Erythroblast (primary cell): ENCODE measurements at regions not wholly inside any gene's neighbourhood (a gene's known extent, or its start where the extent isn't known, plus 50 kb on each side); places are given as distances from the start of the nearest gene placed in this dataset.

Experiments
- GATA1 ChIP-seq: IDR thresholded peaks from 2 replicates; pipeline ENCODE4 v1.6.1; 2011; ENCODE audit warnings: low read depth, mild to moderate bottlenecking, control low read depth, low read length, moderate library complexity
- POLR2A ChIP-seq: IDR thresholded peaks from 2 replicates; pipeline ENCODE4 v1.6.1; 2011; ENCODE audit warnings: mild to moderate bottlenecking, low read length

DNA sequence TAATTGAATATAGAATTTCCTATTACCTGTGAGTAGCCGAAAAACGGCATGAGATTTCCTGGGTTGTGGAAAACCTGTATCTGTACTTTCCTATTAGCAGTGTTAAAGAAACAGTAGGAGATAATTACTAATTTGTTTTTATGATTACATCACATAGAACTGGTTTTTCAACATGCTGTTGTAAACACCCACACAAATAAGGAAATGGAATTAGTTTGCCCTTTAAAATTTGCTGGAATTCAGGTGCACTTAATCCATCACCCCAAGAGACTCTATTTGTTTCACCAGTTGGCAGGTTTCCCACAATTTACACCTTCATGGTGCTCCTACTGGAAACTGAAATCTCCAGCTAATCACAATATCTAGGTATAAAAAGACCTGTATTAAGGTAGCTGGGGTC, 274.1 kb upstream of the SLC8A1 start:
- no peak for TF ChIP-seq POLR2A
- TF ChIP-seq GATA1: no peak
